Tibial nerve (tissue), 4 donors: ENCODE measurements at regions not wholly inside any gene's neighbourhood (a gene's known extent, or its start where the extent isn't known, plus 50 kb on each side); places are given as distances from the start of the nearest gene placed in this dataset.
"Not testable (repeated sequence)": the region's sequence is repeated elsewhere in the genome, so short reads cannot be mapped to it uniquely, and the experiment has no call there.

ENCODE experiments used
- DNase-seq, 2 donors: peaks; one replicate each; pipeline ENCODE4 v3.0.0-alpha.2; 2019; ENCODE audit warnings: low spot score in 2 of 2
- H3K27ac ChIP-seq, 4 donors: fragments of 200-600 bp; sonication (generic) in 3 of 4; one replicate each; pipeline ENCODE4 v1.5.1; 2017 to 2019; ENCODE audit warnings: mild to moderate bottlenecking in 1 of 4
- H3K27me3 ChIP-seq, 2 donors: fragments of 200-600 bp; sonication (generic) in 1 of 2; one replicate each; pipeline versions ENCODE4 v1.5.1 to v1.6.0; 2017 to 2019
- H3K36me3 ChIP-seq, 3 donors: fragments of 200-600 bp; sonication (generic); one replicate each; pipeline ENCODE4 v1.5.1; 2018 to 2019
- H3K4me1 ChIP-seq, 4 donors: fragments of 200-600 bp; sonication (generic) in 3 of 4; one replicate each; pipeline ENCODE4 v1.5.1; 2017 to 2019
- H3K4me3 ChIP-seq, 4 donors: fragments of 200-600 bp; sonication (generic) in 3 of 4; one replicate each; pipeline ENCODE4 v1.5.1; 2017 to 2019; ENCODE audit warnings: mild to moderate bottlenecking in 1 of 4, moderate library complexity in 1 of 4
- H3K9me3 ChIP-seq, 4 donors: fragments of 200-600 bp; sonication (generic) in 3 of 4; one replicate each; pipeline ENCODE4 v1.5.1; 2017 to 2019
- CTCF ChIP-seq, 5 experiments: fragments of 200-600 bp in 3 of 5; fragments of 450-650 bp in 2 of 5; sonication (generic) in 3 of 5; IDR thresholded peaks; one replicate each; pipeline ENCODE4 v1.5.1; 2016 to 2019; ENCODE audit warnings: antibody characterized with exemption in 5 of 5, mild to moderate bottlenecking in 3 of 5, moderate library complexity in 2 of 5
- EP300 ChIP-seq, 2 donors: sonication (generic); formaldehyde crosslinking; IDR thresholded peaks; one replicate each; pipeline ENCODE4 v1.6.1; 2017; ENCODE audit warnings: antibody characterized with exemption in 2 of 2, mild to moderate bottlenecking in 1 of 2
- POLR2A ChIP-seq, 2 donors: fragments of 450-650 bp; IDR thresholded peaks; one replicate each; pipeline ENCODE4 v1.6.1; 2017; ENCODE audit warnings: antibody characterized with exemption in 2 of 2, mild to moderate bottlenecking in 2 of 2, moderate library complexity in 2 of 2
- WGBS, 2 donors: methylation state at CpG; one replicate each; pipeline ENCODE4 v1.1.5; 2018; 5-methylcytosine and 5-hydroxymethylcytosine counted together

- H3K27ac ChIP-seq, result no peak overlapping the region
- H3K4me3 ChIP-seq, result no peak overlapping the region
- H3K9me3 ChIP-seq, result no peaks in the 10 kb centered on the region
- 82 to 86% methylated on average over 5 of the region's 5 CpGs for WGBS, 2 donors
- TF ChIP-seq EP300 (IDR thresholded peaks at IDR 0.05) (no peak), POLR2A (IDR thresholded peaks at IDR 0.05) (no peak), CTCF (IDR thresholded peaks at IDR 0.05) (no peak)
- DNase-seq, result no peak
- peaks cover 0 to 4% (median 0%) of the 10 kb centered on the region in 4 donors for H3K4me1 ChIP-seq
- H3K27me3 ChIP-seq, result no peaks in the 10 kb centered on the region
- no peaks in the 10 kb centered on the region for H3K36me3 ChIP-seq
Observed at GRCh38 chr21:18741954-18742353, 338.4 kb upstream of the TMPRSS15 start.

- Histone ChIP-seq H3K27me3 (no peaks in the 10 kb centered on the region), H3K27ac (no peak overlapping the region), H3K4me3 (no peak overlapping the region), H3K4me1 (peaks cover 0 to 4% (median 0%) of the 10 kb centered on the region in 4 donors), H3K9me3 (no peaks in the 10 kb centered on the region), H3K36me3 (no peaks in the 10 kb centered on the region)
- TF ChIP-seq EP300 (IDR thresholded peaks at IDR 0.05), result no peak
- no peak for TF ChIP-seq CTCF (IDR thresholded peaks at IDR 0.05)
- no peak for TF ChIP-seq POLR2A (IDR thresholded peaks at IDR 0.05)
- no peak for DNase-seq
- WGBS, 2 donors, result 14 to 25% methylated on average over 1 of the region's 1 CpG
Observed at GRCh38 chr21:18743531-18743930, 339.9 kb upstream of the TMPRSS15 start.

GRCh38 chr21:18744840-18745239 lies 341.3 kb upstream of the TMPRSS15 start:
- no peak overlapping the region for H3K27ac ChIP-seq
- 30 to 45% methylated on average over 2 of the region's 2 CpGs for WGBS, 2 donors
- no peak for DNase-seq
- no peak overlapping the region for H3K4me3 ChIP-seq
- no peaks in the 10 kb centered on the region for H3K27me3 ChIP-seq
- no peaks in the 10 kb centered on the region for H3K9me3 ChIP-seq
- H3K36me3 ChIP-seq, result no peaks in the 10 kb centered on the region
- TF ChIP-seq EP300 (IDR thresholded peaks at IDR 0.05) (no peak), CTCF (IDR thresholded peaks at IDR 0.05) (no peak), POLR2A (IDR thresholded peaks at IDR 0.05) (no peak)
- peaks cover 0 to 4% (median 0%) of the 10 kb centered on the region in 4 donors for H3K4me1 ChIP-seq

- not testable (repeated sequence) for DNase-seq, H3K9me3 ChIP-seq, H3K27ac ChIP-seq, H3K4me1 ChIP-seq, H3K27me3 ChIP-seq, H3K36me3 ChIP-seq, H3K4me3 ChIP-seq
- 89 to 90% methylated on average over 13 to 15 of the region's 15 CpGs for WGBS, 2 donors
Observed at GRCh38 chr21:18752894-18753293, 349.3 kb upstream of the TMPRSS15 start.

- H3K4me1 ChIP-seq, H3K4me3 ChIP-seq, DNase-seq, H3K27me3 ChIP-seq, H3K9me3 ChIP-seq, H3K36me3 ChIP-seq, H3K27ac ChIP-seq: not testable (repeated sequence)
- WGBS, 2 donors, result 69 to 79% methylated on average over 4 of the region's 4 CpGs
Observed at GRCh38 chr21:18756272-18756671, 352.7 kb upstream of the TMPRSS15 start.

- H3K4me3 ChIP-seq, result no peak overlapping the region
- H3K4me1 ChIP-seq, result no peaks in the 10 kb centered on the region
- 87 to 90% methylated on average over 7 of the region's 7 CpGs for WGBS, 2 donors
- no peak for DNase-seq
- H3K9me3 ChIP-seq, result no peaks in the 10 kb centered on the region
- H3K27me3 ChIP-seq, result no peaks in the 10 kb centered on the region
- H3K27ac ChIP-seq, result no peak overlapping the region
- H3K36me3 ChIP-seq, result no peaks in the 10 kb centered on the region
- TF ChIP-seq CTCF (IDR thresholded peaks at IDR 0.05) (no peak), EP300 (IDR thresholded peaks at IDR 0.05) (no peak), POLR2A (IDR thresholded peaks at IDR 0.05) (no peak)
Observed at GRCh38 chr21:18759267-18759666, 355.7 kb upstream of the TMPRSS15 start.
